K562 (cell line): ENCODE measurements at regions not wholly inside any gene's neighbourhood (a gene's known extent, or its start where the extent isn't known, plus 50 kb on each side); places are given as distances from the start of the nearest gene placed in this dataset.

Experiments
- ATAC-seq: fragments of 200-7000 bp; cut with Tn5 transposase; 3 replicates; pipeline ENCODE4 v1.9.1; 2020; ENCODE audit warnings: moderate library complexity
- BruUV-seq: library from RNA; stranded (reverse); fragments of 400-500 nt; replicated peaks from 2 replicates; lab custom pipeline; 2021; lab: Mats Ljungman, UMichigan
- CTCF ChIA-PET: fragments of 300-600 bp; formaldehyde crosslinking; extraction: SDS; loops from one replicate; lab custom pipeline; 2021; ENCODE audit warnings: low intra/inter-chr PET ratio; lab: Yijun Ruan, JAX
- POLR2A ChIA-PET: fragments of 300-600, 350-650 bp; sonication (Branson Sonifier 250); formaldehyde crosslinking; extraction: SDS; loops from one replicate; lab custom pipeline; 2021; ENCODE audit warnings: antibody characterized with exemption, inconsistent platforms; lab: Yijun Ruan, JAX
- DNase-seq, 4 experiments: peaks; one replicate each; pipeline versions ENCODE4 v3.0.0 to v3.0.0-alpha.2; 2011 to 2018; ENCODE audit warnings: low spot score in 3 of 4, mixed read lengths in 3 of 4; ENCODE audit errors: extremely low read depth in 1 of 4
- FAIRE-seq: peaks from 2 replicates; lab custom pipeline; 2011; peaks lifted over from hg19 to GRCh38; lab: Jason Lieb, UNC
- H2AFZ ChIP-seq: 2 replicates; pipeline ENCODE4 v1.6.0; 2011; ENCODE audit warnings: low read depth, low read length, control low read depth, inconsistent platforms
- H3K27ac ChIP-seq: fragments of 200-600 bp; 3 replicates; pipeline ENCODE4 v1.8.0; 2011; ENCODE audit warnings: low read depth, mild to moderate bottlenecking, control low read depth, inconsistent platforms, low read length, moderate library complexity, mixed read lengths; ENCODE audit errors: extremely low read depth
- H3K27me3 ChIP-seq, 2 experiments: fragments of 300-600 bp in 1 of 2; 2 replicates in 1 of 2; 3 replicates in 1 of 2; pipeline versions ENCODE4 v1.6.0 to v1.8.0; 2011; ENCODE audit warnings: inconsistent platforms in 2 of 2, low read length in 2 of 2, mild to moderate bottlenecking in 1 of 2, mixed read lengths in 1 of 2, moderate library complexity in 1 of 2; ENCODE audit not compliant: control insufficient read depth in 2 of 2, insufficient read depth in 2 of 2
- H3K36me3 ChIP-seq: fragments of 300-600 bp; 3 replicates; pipeline ENCODE4 v1.8.0; 2011; ENCODE audit warnings: mild to moderate bottlenecking, low read length, inconsistent platforms; ENCODE audit not compliant: control insufficient read depth, insufficient read depth
- H3K4me1 ChIP-seq, 2 experiments: fragments of 200-600 bp in 1 of 2; replicated peaks in 1 of 2; 2 replicates in 1 of 2; 3 replicates in 1 of 2; pipeline versions ENCODE4 v1.5.1 to v1.8.0; 2011; ENCODE audit warnings: inconsistent platforms in 2 of 2, low read length in 2 of 2, mild to moderate bottlenecking in 1 of 2, mixed read lengths in 1 of 2, moderate library complexity in 1 of 2; ENCODE audit not compliant: control insufficient read depth in 2 of 2, insufficient read depth in 2 of 2
- H3K4me2 ChIP-seq: 2 replicates; pipeline ENCODE4 v1.6.1; 2011; ENCODE audit warnings: low read length, control low read depth, inconsistent platforms, mixed read lengths; ENCODE audit not compliant: insufficient read depth
- H3K4me3 ChIP-seq: fragments of 200-600 bp; sonication (generic), shearing (Covaris generic); 2 replicates; pipeline ENCODE4 v1.5.1; 2016; ENCODE audit warnings: control low read depth, inconsistent platforms
- H3K79me2 ChIP-seq: fragments of 200-600 bp; 3 replicates; pipeline ENCODE4 v1.8.0; 2011; ENCODE audit warnings: low read length, inconsistent platforms; ENCODE audit not compliant: control insufficient read depth, insufficient read depth
- H3K9ac ChIP-seq, 2 experiments: 2 replicates each; pipeline versions ENCODE4 v1.6.0 to v1.6.1; 2011; ENCODE audit warnings: low read depth in 2 of 2, low read length in 2 of 2, control low read depth in 1 of 2, inconsistent platforms in 1 of 2, mild to moderate bottlenecking in 1 of 2, mixed read lengths in 1 of 2; ENCODE audit not compliant: insufficient read depth in 1 of 2
- H3K9me1 ChIP-seq: one replicate; pipeline ENCODE4 v1.6.0; 2011; ENCODE audit warnings: inconsistent platforms, mild to moderate bottlenecking, low read length, moderate library complexity; ENCODE audit not compliant: control insufficient read depth, insufficient read depth
- H3K9me3 ChIP-seq: replicated peaks from 2 replicates; pipeline ENCODE4 v1.5.1; 2011; ENCODE audit warnings: low read depth, low read length, inconsistent platforms; ENCODE audit not compliant: control insufficient read depth, insufficient read depth
- H4K20me1 ChIP-seq: replicated peaks from 2 replicates; pipeline ENCODE4 v1.6.1; 2011; ENCODE audit warnings: low read length, inconsistent platforms, mixed read lengths; ENCODE audit not compliant: control insufficient read depth, insufficient read depth
- EZH2 ChIP-seq: IDR thresholded peaks from 2 replicates; pipeline ENCODE4 v1.6.1; 2012; ENCODE audit warnings: low read depth, mild to moderate bottlenecking, inconsistent platforms, low read length, borderline replicate concordance
- NFRKB ChIP-seq: fragments of 450-650 bp; IDR thresholded peaks from 2 replicates; pipeline ENCODE4 v1.6.1; 2016; ENCODE audit warnings: low read depth
- PHB ChIP-seq: fragments of 250-450 bp; sonication (Bioruptor Pico); IDR thresholded peaks from 2 replicates; pipeline ENCODE4 v1.5.0; 2021
- RBM25 ChIP-seq: fragments of 200-400 bp; formaldehyde crosslinking; IDR thresholded peaks from 2 replicates; pipeline ENCODE4 v1.6.1; 2018; ENCODE audit warnings: low read length, low read depth, moderate library complexity; ENCODE audit not compliant: severe bottlenecking
- SLC30A9 ChIP-seq: fragments of 250-450 bp; sonication (Bioruptor Pico); IDR thresholded peaks from 2 replicates; pipeline ENCODE4 v1.8.0; 2022; ENCODE audit warnings: mild to moderate bottlenecking, moderate library complexity
- WGBS: fragments of 100-300 bp; shearing (Covaris generic); methylation state at CpG from one replicate; pipeline ENCODE4 v1.1.6; 2016; ENCODE audit warnings: low coverage, mixed read lengths; ENCODE audit not compliant: insufficient coverage; ENCODE audit errors: missing lambda C conversion rate; 5-methylcytosine and 5-hydroxymethylcytosine counted together
- in situ Hi-C: fragments of 300-500 bp; cut with MboI; formaldehyde crosslinking; loops from 4 replicates; pipeline ENCODE4 v1.15.0; 2018; ENCODE audit warnings: inconsistent platforms, mixed read lengths
- intact Hi-C: fragments of 100-400 bp; cut with micrococcal nuclease; formaldehyde crosslinking; loops from 2 replicates; pipeline ENCODE4 v1.14.2; 2022
- TF ChIP-seq, protein P1 (sequence below): sonication (generic); formaldehyde crosslinking; IDR thresholded peaks from 2 replicates; pipeline ENCODE4 v1.8.1; 2023; ENCODE audit warnings: mild to moderate bottlenecking, missing genetic modification reagents
- TF ChIP-seq, protein P2 (sequence below): fragments of 150-350 bp; conservative IDR thresholded peaks from 2 replicates; pipeline ENCODE4 v1.6.1; 2014; ENCODE audit warnings: low read length
- TF ChIP-seq, protein P3 (sequence below): sonication (generic); formaldehyde crosslinking; IDR thresholded peaks from 2 replicates; pipeline ENCODE4 v1.9.0; 2022; ENCODE audit warnings: mild to moderate bottlenecking, missing genetic modification reagents

DNA sequence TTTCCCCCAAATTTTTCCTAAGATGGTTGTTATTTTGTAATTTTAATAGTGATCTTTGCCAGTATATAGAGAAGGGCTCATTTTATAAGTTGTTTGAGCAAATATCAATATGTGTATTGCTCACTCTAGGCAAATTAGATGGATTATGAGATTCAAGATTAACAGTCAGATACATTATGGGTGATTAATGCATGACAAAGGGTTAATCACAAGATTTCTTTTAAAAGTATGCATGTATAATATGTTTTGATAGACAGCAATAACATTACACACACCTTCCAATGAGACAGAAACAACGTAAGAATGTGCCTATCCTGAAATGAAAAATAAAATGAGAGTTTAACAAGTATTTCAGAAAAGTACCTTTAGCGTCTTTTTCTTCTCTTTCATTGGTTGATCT, 547.6 kb upstream of the AGTR1 start:
- no peak overlapping the region for H3K9ac ChIP-seq
- intact Hi-C loops = no loop called here
- TF ChIP-seq NFRKB (no peak), PHB (no peak), SLC30A9 (no peak), EZH2 (no peak), RBM25 (no peak)
- TF ChIP-seq, protein P1, sequence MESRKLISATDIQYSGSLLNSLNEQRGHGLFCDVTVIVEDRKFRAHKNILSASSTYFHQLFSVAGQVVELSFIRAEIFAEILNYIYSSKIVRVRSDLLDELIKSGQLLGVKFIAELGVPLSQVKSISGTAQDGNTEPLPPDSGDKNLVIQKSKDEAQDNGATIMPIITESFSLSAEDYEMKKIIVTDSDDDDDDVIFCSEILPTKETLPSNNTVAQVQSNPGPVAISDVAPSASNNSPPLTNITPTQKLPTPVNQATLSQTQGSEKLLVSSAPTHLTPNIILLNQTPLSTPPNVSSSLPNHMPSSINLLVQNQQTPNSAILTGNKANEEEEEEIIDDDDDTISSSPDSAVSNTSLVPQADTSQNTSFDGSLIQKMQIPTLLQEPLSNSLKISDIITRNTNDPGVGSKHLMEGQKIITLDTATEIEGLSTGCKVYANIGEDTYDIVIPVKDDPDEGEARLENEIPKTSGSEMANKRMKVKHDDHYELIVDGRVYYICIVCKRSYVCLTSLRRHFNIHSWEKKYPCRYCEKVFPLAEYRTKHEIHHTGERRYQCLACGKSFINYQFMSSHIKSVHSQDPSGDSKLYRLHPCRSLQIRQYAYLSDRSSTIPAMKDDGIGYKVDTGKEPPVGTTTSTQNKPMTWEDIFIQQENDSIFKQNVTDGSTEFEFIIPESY (CRISPR knock-in tag) = no peak
- TF ChIP-seq, protein P2, sequence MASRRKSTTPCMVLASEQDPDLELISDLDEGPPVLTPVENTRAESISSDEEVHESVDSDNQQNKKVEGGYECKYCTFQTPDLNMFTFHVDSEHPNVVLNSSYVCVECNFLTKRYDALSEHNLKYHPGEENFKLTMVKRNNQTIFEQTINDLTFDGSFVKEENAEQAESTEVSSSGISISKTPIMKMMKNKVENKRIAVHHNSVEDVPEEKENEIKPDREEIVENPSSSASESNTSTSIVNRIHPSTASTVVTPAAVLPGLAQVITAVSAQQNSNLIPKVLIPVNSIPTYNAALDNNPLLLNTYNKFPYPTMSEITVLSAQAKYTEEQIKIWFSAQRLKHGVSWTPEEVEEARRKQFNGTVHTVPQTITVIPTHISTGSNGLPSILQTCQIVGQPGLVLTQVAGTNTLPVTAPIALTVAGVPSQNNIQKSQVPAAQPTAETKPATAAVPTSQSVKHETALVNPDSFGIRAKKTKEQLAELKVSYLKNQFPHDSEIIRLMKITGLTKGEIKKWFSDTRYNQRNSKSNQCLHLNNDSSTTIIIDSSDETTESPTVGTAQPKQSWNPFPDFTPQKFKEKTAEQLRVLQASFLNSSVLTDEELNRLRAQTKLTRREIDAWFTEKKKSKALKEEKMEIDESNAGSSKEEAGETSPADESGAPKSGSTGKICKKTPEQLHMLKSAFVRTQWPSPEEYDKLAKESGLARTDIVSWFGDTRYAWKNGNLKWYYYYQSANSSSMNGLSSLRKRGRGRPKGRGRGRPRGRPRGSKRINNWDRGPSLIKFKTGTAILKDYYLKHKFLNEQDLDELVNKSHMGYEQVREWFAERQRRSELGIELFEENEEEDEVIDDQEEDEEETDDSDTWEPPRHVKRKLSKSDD = no peak
- TF ChIP-seq, protein P3, sequence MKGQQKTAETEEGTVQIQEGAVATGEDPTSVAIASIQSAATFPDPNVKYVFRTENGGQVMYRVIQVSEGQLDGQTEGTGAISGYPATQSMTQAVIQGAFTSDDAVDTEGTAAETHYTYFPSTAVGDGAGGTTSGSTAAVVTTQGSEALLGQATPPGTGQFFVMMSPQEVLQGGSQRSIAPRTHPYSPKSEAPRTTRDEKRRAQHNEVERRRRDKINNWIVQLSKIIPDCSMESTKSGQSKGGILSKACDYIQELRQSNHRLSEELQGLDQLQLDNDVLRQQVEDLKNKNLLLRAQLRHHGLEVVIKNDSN (CRISPR knock-in tag) = no peak
- TF ChIP-seq, all 486 proteins: peak for 0

More for the DNA sequence above, 547.6 kb upstream of the AGTR1 start:
- in situ Hi-C loops = no loop called here
- H3K4me2 ChIP-seq = no peak overlapping the region
- H4K20me1 ChIP-seq = no peaks in the 10 kb centered on the region
- no peaks in the 10 kb centered on the region for H3K9me3 ChIP-seq
- H3K4me3 ChIP-seq = no peak overlapping the region
- H2AFZ ChIP-seq = no peak overlapping the region
- no peaks in the 10 kb centered on the region for H3K27me3 ChIP-seq
- no TSS peak for BruUV-seq
- ATAC-seq = no peak
- H3K36me3 ChIP-seq = no peaks in the 10 kb centered on the region
- ChIA-PET CTCF (no interaction called here), POLR2A (no interaction called here)
- DNase-seq = no peak
- 0% methylated on average over 2 of the region's 2 CpGs for WGBS
- no peaks in the 10 kb centered on the region for H3K79me2 ChIP-seq
- no peaks in the 10 kb centered on the region for H3K4me1 ChIP-seq
- no peak for FAIRE-seq
- H3K27ac ChIP-seq = no peak overlapping the region
- no peaks in the 10 kb centered on the region for H3K9me1 ChIP-seq
